Midbrain (tissue), 1 donor: ENCODE measurements at regions not wholly inside any gene's neighbourhood (a gene's known extent, or its start where the extent isn't known, plus 50 kb on each side); places are given as distances from the start of the nearest gene placed in this dataset.
A peak's percentile ranks its signal among the peaks of the same experiment; 100 is the strongest.

Experiments
- DNase-seq: peaks from one replicate; lab custom pipeline; 2025; lab: John Stamatoyannopoulos, UW

- DNase-seq: no peak
Observed at GRCh38 chr4:158007566-158007965, 165.3 kb downstream of the GASK1B start.

DNA sequence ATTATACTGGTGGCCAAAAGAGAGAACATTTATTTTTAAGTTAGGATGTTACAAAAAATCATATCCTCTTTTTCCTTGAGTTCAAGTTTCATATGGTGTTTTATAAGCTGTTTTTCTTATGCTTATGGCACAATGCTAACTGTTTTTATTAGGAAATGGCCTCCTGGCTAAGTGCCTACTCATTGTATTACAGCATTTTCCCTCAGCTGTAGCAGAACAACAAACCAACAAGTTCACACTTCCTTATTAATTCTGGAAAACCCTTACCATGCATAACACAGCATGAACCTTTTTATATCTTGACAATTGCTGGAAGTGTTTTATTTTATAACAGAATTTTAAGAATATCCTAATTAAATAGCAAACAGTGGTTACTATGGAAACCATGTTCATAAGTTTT, 165.8 kb downstream of the GASK1B start:
- DNase-seq: no peak

GRCh38 chr4:158005021-158005420, 167.8 kb downstream of the GASK1B start:
- no peak for DNase-seq

DNA sequence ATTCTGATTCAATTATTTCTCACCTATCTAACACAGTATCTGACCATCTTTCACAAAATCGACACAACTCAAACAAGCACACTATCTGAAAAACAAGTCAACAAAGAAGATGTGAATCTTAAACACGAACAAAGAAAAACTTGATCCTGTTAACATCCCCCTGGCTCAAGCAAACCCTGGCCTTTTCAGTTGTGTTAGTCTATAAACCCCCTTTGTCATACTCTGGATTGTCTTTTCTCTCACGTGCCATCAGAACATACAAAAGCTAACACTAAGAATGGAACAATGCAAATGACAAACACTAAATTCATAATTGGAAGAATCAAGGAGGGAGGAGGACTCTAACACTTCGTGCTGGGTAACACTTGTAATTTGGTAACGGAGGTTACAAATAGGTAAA, 168.7 kb downstream of the GASK1B start:
- no peak for DNase-seq

GRCh38 chr4:158003212-158003611, 169.6 kb downstream of the GASK1B start:
- DNase-seq: no peak

GRCh38 chr4:158002173-158002572, 170.7 kb downstream of the GASK1B start:
- DNase-seq: no peak

- DNase-seq: no peak
Observed at GRCh38 chr4:158001756-158002155, 171.1 kb downstream of the GASK1B start.

- DNase-seq: no peak
Observed at GRCh38 chr4:157999723-158000122, 173.1 kb downstream of the GASK1B start.

GRCh38 chr4:157997296-157997695, 175.5 kb downstream of the GASK1B start:
- DNase-seq: no peak

DNA sequence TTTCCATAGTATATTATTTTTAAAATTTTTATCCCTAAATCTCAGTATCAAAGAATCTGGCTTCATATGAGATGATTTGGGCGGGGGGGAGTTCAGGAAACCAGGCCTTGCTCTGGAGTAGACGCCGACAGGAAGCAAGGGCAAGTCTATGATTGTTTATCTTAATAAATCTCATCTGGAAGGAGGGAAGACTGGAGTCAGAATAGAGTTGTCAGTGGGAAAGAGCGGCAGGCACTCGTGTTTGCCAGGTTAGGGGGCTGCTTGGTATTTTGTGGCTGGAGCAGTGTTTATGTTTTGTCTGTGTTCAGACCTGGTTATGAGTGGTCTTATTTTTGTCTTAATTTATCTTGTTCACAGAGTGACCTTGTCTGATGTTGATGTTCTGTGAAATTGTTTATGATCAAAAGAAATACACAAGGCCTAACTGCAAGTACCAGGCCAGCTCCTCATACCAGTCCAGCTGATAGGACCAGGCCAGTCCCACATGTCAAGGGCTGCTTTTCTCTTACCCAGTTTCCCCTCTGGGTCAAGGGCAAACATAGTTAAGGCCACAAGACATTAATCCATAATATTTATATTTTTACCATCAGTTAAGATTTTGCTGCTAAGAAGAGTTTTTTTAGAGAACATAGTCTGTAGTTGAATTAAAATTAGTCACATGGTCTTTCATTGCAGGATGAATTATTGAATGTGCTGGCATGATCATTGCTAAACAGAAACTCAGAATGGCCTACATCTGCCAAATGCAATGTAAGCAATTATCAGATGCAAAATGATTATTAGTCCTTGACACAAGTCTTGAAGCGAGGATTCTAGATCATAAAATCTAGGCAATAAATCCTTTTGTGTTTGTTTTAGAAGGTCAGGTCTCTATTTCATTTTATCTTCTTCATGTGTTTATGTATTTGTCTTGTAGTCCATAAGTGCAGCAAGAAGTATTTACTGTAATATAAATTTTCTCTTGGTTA, 176.5 kb downstream of the GASK1B start:
- DNase-seq: no peak

- DNase-seq: peak; percentile 11
Observed at GRCh38 chr4:157994863-157995262, 178.0 kb downstream of the GASK1B start.

DNA sequence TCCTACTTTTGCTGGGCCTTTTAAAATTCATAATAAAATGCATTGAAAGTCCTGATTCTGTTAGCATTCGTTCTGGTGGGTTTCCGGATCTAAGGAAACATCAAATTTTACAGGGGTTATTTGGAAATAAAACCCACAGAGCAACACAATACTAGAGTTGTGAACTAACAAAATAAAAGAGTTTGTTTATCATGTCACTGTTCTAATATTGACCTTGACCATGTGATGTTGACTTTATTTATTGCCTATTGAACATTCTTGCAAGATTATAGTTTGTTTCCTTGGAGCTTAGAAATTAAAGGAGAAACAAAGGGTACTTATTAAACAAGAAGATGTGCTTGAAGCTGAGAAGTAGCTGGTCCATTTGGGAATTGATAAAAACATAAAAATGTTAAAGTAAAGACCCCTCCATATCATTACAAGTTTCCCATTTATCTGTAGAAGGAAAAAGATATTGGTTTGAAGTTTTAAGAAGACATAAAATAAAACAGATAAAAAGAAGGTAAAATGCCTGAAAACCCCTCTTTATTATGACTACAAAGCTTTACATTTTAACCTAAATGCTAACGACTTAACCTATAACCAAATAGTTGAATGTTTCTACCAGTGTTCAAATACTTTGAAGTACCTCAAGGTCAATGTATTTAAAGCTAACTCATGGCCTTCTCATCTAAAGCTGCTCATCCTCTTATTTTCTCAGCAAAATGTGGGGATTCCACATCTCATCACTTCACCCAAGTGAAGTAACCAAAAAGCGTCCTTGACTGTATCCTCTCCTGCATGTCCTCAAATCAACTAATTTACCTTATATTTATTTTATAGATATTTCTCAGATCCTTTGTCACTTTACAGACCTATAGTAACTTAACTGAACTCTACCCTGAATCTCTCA, 179.6 kb downstream of the GASK1B start:
- DNase-seq: no peak

- peak; percentile 87 for DNase-seq
Observed at GRCh38 chr4:157992038-157992705, 180.7 kb downstream of the GASK1B start.

GRCh38 chr4:157988641-157989040, 184.2 kb downstream of the GASK1B start:
- no peak for DNase-seq

- no peak for DNase-seq
Observed at GRCh38 chr4:157984285-157984911, 188.4 kb downstream of the GASK1B start.

DNA sequence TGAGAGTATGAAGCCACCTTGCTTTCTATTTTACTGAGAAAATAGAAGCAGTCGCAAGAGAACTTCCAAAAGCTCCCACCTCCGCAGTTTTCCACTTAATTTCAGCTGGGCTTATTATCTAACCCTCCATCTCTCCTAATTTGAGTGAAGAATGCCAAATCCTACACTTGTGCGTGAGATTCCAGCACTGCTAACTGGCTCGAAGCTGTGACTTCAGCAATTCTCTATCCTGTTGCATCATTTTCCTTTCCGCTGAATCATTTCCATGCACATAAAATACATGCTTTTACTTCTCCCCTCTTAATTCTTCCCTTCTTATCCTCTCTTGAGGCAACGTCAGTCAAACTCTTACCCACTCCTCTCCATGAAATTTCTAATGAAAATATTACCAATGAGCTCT, 189.5 kb downstream of the GASK1B start:
- no peak for DNase-seq

DNA sequence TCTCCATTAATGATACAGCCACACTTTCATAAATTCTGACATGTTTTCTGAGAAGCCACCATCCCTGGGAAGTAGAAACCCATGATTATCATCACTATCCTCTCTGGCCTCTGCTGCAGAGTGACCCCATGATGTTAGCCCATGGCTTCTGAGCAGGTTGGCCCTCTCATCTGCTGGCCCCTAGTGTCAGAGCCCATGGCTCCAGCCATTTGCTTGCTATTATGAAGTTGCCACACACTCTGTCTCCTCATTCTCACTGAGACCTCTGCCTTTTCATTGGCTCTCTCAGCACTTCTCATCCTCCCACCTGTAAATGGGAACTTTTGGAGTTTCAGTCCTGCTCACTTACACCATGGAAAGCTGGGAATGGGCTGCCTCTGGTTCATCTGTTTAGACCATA, 192.7 kb downstream of the GASK1B start:
- DNase-seq: no peak

DNA sequence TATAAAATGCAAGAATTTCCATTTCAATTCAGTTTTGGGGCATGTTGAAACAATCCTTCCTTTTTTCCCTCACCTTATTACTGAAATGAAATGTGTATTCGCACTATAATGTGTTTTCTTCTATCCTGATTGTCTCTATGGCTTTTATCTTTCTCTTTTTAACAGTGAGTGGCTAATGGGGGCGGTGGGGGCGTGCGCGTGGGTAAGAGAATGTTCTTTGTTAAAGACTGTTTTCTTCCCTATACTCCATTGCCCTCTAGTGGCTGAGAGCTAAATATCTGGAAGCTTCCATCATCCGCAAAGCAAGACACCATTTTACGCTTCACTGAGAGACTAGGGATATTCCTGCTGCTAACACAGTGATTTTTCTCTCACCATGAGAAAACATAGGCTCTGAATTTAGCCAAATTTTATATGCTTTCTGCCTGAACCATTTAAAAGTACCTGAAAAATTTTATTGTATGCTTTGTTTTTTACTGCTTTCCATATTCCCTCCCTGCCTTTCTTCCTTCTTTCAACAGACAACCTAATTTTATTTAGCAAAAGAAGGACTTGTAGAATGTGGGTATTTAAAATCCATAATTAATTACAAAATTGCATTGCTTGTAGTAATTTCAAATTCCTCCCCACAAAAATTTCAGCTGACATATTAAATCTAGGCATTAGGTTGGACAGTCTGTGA, 194.0 kb downstream of the GASK1B start:
- peak; percentile 89 for DNase-seq

GRCh38 chr4:157977086-157977485, 195.7 kb downstream of the GASK1B start:
- DNase-seq: no peak

GRCh38 chr4:157973297-157973696, 199.5 kb downstream of the GASK1B start:
- no peak for DNase-seq

- no peak for DNase-seq
Observed at GRCh38 chr4:157964463-157964862, 208.4 kb downstream of the GASK1B start.
